ENCODE measurements at regions not wholly inside any gene's neighbourhood (a gene's known extent, or its start where the extent isn't known, plus 50 kb on each side); places are given as distances from the start of the nearest gene placed in this dataset.

- in situ Hi-C loops (cut with MboI; ENCODE audit: low sequenced_read_pairs), result loop anchor here (25.0 kb wide), 1 partner anchor 495 kb away; no protein-coding TSS in a partner anchor
Observed at GRCh38 chr10:63707254-63707910, 186.2 kb downstream of the REEP3 start.

- in situ Hi-C loops (cut with MboI; ENCODE audit: low sequenced_read_pairs), result loop anchor here (25.0 kb wide), 1 partner anchor 496 kb away; no protein-coding TSS in a partner anchor
Observed at GRCh38 chr10:63708421-63708820, 187.2 kb downstream of the REEP3 start.

- in situ Hi-C loops (cut with MboI; ENCODE audit: low sequenced_read_pairs), result loop anchor here (10.0 to 25.0 kb wide), 2 partner anchors 76 to 498 kb away; no protein-coding TSS in a partner anchor
Observed at GRCh38 chr10:63710703-63711102, 189.5 kb downstream of the REEP3 start.

DNA sequence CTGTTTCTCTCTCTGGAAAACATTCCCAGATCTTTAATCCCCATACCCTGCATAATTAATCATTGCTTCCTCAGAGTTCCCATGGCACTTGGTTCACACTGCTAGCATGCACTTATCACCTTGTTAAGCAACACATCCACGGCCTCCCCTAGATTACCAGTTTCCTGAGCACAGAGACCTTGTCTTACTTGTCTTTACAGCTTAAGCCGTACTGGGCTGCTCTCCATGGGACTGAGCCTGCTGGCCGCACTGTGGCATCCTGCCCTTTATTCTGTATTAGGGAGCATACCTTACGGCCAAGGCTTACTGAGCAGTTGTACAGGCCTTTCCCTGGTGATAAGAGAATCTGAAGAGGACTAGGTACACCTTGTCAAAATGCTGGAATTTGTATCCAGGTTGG, 190.2 kb downstream of the REEP3 start:
- in situ Hi-C loops (cut with MboI; ENCODE audit: low sequenced_read_pairs), result loop anchor here (10.0 to 25.0 kb wide), 2 partner anchors 77 to 499 kb away; no protein-coding TSS in a partner anchor

DNA sequence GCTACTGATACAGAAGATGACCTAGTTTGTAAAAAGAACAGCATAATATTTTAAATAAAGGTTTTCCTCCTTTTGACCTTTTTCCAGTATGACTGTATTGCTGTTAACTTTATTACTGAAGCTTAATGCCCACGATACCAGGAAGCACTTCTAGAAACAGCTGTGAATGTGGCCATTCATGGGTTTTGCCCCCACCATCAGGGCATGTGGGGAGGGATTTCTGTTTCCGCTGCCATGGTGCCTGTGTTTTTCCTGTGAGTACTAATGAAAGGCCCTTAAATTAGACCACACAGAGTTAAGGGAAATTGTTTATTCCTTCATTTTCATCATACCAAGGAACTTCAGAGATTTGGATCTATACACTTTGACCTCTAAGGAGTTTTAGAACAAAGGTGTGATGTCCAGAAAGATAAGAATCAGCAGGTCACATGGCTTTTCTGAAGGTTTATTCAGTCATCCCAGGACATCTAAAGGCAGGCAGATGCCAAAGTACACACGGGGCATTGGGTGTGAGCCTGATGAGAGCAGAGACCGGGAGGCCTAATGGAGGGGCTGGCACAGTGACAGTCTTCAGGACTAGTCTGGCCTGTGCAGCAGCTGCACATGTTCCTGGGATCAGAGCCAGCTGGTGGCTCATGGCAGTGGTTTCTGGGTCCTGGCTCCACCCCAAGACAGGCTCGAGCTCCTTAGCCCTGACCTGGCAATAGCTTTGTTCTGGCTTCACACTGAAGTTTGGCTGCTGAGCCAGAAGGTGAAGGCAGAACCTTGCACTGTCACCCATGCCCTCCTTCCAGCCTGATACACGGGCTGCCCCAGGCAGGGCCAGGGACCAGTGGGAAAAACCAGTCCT, 190.9 kb downstream of the REEP3 start:
- in situ Hi-C loops (cut with MboI; ENCODE audit: low sequenced_read_pairs), result loop anchor here (10.0 to 25.0 kb wide), 2 partner anchors 77 to 500 kb away; no protein-coding TSS in a partner anchor

- in situ Hi-C loops (cut with MboI; ENCODE audit: low sequenced_read_pairs), result loop anchor here (10.0 to 25.0 kb wide), 2 partner anchors 78 to 500 kb away; no protein-coding TSS in a partner anchor
Observed at GRCh38 chr10:63712717-63713115, 191.5 kb downstream of the REEP3 start.

DNA sequence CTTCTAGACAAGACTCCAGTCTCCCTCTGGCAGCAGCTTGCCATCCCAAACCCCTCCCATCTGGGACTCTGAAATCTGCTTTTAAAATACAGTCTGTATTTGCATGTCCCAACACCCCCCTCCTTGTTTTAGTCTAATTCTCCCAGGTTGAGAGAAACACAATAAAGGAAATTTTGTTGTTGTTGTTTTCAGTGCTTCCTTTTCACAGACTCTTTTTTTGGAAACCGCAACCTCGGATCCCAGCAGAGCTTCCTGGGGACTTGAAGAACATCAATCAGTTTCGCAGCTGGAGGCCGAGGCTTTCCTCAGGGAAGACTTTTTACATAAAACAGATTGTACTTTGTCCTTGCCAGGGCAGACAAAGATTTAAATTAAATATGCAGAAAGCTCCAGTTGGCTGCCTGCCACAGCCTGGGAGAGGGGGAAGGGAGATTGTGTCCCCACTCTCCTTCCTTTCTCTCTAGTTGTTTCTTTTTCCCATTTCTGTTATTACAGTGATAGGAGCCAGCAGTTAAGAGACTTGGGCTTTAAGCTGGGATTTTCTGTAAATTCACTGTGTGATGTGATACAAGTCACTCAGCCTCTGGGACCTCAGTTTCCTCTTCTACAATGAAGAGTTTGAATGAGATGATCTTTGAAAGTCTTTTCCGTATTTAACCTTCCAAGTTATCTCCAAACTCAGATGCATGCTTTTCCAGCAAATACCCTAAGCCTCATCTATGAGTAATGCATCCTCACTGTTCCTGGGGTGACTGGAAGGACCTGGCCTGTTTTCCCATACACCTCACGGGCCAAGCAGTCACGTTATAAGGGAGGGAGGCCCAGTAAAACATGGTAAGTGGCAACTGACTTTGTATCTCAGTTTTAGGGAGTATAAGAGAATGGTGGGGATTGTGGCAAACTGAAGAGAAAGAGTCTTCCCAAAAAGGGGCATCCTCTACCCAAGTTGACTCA, 192.3 kb downstream of the REEP3 start:
- in situ Hi-C loops (cut with MboI; ENCODE audit: low sequenced_read_pairs), result loop anchor here (10.0 to 25.0 kb wide), 2 partner anchors 79 to 501 kb away; no protein-coding TSS in a partner anchor

- in situ Hi-C loops (cut with MboI; ENCODE audit: low sequenced_read_pairs), result loop anchor here (10.0 to 25.0 kb wide), 2 partner anchors 81 to 504 kb away; no protein-coding TSS in a partner anchor
Observed at GRCh38 chr10:63716016-63716580, 194.9 kb downstream of the REEP3 start.

DNA sequence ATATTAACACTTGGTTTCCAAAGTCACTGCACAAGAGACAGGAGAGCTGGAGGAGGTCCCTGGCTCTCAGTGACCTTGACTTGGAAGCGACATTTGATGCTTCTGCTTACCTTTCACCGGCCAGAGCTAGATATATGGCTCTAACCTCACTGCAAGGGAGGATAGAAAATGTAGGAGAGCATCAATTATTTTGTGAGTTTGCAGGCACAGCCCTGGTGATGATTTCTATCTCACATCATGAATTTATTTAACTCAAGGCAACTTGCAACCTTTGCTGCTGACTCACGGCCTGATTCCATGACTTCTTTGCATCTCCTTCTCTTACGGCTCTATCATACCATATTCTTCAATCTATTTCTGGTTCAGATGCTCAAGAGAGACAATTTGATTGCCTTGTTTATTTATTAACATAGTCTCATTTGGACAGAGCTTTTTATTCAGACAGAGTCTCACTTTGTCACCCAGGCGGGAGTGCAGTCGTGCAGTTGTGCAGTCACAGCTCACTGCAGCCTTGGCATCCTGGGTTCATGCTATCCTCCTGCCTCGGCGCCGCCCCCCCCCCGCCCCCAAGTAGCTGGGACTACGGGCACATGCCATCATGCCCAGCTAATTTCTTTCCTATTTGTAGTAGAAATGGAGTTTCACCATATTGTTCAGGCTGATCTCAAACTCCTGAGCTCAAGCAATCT, 196.0 kb downstream of the REEP3 start:
- in situ Hi-C loops (cut with MboI; ENCODE audit: low sequenced_read_pairs), result loop anchor here (10.0 to 25.0 kb wide), 2 partner anchors 82 to 505 kb away; no protein-coding TSS in a partner anchor

DNA sequence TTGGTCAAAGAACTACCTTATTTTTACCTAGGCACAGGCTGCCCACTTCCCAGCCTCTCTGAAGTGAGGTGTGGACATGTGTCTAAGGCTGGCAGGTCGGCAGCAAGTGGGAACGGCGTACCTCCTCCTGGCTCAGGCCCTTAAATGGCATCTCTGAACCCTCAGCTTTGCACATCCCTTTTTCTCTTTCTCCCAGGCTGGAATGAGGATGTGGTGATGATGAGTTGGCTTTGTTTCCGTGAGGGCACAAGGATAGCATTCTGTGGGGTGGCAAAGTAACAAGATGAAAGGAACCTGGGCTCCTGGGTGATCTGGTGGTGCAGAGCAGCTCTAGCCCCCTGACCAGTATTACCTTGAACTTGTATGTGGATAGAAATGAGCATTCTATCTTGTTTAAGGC, 196.8 kb downstream of the REEP3 start:
- in situ Hi-C loops (cut with MboI; ENCODE audit: low sequenced_read_pairs), result loop anchor here (10.0 to 25.0 kb wide), 2 partner anchors 83 to 506 kb away; no protein-coding TSS in a partner anchor

GRCh38 chr10:63718421-63718820, 197.2 kb downstream of the REEP3 start:
- in situ Hi-C loops (cut with MboI; ENCODE audit: low sequenced_read_pairs), result loop anchor here (10.0 to 25.0 kb wide), 2 partner anchors 84 to 506 kb away; no protein-coding TSS in a partner anchor

DNA sequence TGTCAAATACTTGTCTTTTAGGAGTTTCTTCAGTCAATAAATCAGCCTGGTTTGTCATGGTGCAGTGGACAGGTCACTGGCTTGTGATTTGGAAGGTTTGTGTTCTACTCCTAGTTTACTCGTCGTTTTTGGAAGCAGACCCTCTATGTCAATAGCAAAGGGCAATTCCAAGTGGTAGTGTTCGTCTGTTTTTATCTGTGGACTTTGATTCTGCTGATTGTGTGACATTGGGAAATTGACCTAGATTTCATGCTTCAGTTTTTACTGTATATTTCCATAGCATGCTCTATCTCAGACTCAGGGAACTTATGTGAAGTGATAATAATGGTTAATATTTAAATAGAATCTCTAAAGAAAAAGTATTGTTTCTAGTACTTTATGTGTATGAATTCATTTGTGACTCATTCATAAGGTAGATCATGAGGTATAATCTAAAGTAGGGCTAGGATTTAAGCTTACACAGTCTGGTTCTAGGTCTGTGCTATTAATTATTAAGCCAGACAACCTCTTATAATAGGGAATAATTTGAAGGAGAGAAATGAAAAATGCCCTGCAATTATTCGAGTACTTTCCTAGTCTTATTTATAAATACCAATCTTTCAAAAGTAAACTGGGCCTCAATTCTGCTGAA, 198.1 kb downstream of the REEP3 start:
- in situ Hi-C loops (cut with MboI; ENCODE audit: low sequenced_read_pairs), result loop anchor here (10.0 to 25.0 kb wide), 2 partner anchors 85 to 507 kb away; no protein-coding TSS in a partner anchor

- in situ Hi-C loops (cut with MboI; ENCODE audit: low sequenced_read_pairs), result loop anchor here (25.0 kb wide), 1 partner anchor 508 kb away; no protein-coding TSS in a partner anchor
Observed at GRCh38 chr10:63720072-63720537, 198.9 kb downstream of the REEP3 start.

DNA sequence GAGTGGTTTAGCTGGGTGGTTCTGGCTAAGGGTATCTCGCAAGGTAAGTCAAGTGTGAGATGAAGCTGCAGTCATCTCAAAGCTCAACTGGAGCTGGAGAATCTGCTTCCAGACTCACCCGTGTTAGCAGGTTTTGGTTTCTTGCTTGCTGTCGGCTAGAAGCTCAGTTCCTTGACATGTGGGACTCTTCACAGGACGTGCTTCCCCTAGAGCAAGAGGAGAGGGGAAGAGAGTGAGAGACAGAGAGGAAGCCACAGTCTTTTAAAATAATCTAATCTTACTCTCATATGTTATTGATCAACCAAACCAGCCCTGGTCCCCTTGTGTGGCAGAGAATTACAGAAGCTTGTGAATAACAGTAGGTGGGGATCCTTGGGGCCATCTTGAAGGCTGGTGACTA, 199.5 kb downstream of the REEP3 start:
- in situ Hi-C loops (cut with MboI; ENCODE audit: low sequenced_read_pairs), result loop anchor here (25.0 kb wide), 1 partner anchor 508 kb away; no protein-coding TSS in a partner anchor

GRCh38 chr10:63722537-63722936, 201.3 kb downstream of the REEP3 start:
- in situ Hi-C loops (cut with MboI; ENCODE audit: low sequenced_read_pairs), result loop anchor here (25.0 kb wide), 1 partner anchor 510 kb away; no protein-coding TSS in a partner anchor

- in situ Hi-C loops (cut with MboI; ENCODE audit: low sequenced_read_pairs), result loop anchor here (25.0 kb wide), 1 partner anchor 511 kb away; no protein-coding TSS in a partner anchor
Observed at GRCh38 chr10:63723320-63723719, 202.1 kb downstream of the REEP3 start.

DNA sequence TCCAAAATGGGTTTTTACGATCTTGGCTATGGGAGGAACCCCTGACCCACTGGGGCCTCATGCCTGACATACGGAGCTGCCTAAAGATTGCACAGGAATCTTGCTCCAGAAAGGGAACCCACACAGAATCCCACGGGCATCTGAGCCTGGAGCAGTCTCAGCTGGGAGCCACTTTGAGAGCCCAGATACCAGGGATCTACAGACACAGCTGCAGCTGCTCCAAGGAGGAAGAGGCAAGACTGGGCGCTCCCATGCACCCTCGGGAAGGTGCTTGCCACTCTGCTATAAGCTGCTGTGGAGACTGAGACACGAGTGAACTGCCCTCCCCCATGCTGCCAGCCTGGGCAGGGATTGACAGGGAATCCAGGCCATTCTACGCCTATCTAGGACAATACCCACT, 202.5 kb downstream of the REEP3 start:
- in situ Hi-C loops (cut with MboI; ENCODE audit: low sequenced_read_pairs), result loop anchor here (25.0 kb wide), 1 partner anchor 511 kb away; no protein-coding TSS in a partner anchor

- in situ Hi-C loops (cut with MboI; ENCODE audit: low sequenced_read_pairs), result loop anchor here (25.0 kb wide), 1 partner anchor 513 kb away; no protein-coding TSS in a partner anchor
Observed at GRCh38 chr10:63724922-63725321, 203.7 kb downstream of the REEP3 start.

Data from HL-60/S4 treated with phorbol 12-myristate 13-acetate at 8.2 ng/mL for 4 days and 3 days (cell line).